GM19193 (cell line): ENCODE measurements at regions not wholly inside any gene's neighbourhood (a gene's known extent, or its start where the extent isn't known, plus 50 kb on each side); places are given as distances from the start of the nearest gene placed in this dataset.

ENCODE experiments used
- POLR2A ChIP-seq: IDR thresholded peaks from 4 replicates; pipeline ENCODE4 v1.6.1; 2011; ENCODE audit not compliant: insufficient read depth, insufficient read length; ENCODE audit errors: extremely low read depth

DNA sequence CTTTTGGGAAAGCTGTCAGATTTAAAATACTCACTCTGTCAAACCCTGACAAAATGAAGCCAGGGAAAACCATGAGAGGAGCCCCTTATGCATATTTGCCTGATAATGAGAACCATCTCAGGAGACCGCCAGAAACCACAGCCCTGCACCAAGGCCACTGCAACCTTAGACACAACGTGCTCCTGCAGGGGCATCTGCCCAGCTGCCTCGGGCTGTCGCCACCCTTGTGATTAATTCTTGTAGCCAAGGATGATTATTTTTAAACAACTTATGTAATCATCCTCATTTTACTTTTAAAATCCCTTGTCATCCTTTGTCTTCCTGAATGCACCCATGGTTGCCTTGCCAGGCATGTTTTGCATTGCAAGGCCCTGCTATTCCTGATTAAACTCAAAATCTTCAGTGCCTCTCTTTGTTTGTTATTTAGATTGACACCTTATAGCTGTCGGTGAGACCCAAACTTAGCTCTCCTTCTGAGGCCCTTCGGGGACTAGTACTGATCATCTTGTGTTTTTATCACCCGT lies 766.4 kb upstream of the TMEM132C start:
- no peak for TF ChIP-seq POLR2A

DNA sequence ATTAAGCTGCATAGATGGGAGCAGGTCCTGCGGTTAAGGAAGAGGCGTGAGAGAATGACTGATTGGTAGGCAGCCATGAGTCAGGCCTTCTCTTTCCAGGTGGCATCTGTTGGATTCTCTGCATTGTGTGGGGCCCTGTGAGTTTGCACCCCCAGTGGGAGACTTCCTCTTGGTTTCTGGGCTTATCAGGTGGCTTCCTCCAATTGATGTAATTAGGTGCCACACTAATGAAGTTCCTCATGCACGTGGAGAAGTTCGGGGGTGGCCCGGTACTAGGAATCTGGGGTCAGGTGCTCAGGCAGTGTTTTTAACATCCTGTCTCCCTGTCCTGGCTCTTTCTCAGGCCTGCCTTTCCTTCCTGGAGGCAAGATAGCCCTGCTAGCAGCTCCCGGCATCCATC lies 765.1 kb upstream of the TMEM132C start:
- no peak for TF ChIP-seq POLR2A

DNA sequence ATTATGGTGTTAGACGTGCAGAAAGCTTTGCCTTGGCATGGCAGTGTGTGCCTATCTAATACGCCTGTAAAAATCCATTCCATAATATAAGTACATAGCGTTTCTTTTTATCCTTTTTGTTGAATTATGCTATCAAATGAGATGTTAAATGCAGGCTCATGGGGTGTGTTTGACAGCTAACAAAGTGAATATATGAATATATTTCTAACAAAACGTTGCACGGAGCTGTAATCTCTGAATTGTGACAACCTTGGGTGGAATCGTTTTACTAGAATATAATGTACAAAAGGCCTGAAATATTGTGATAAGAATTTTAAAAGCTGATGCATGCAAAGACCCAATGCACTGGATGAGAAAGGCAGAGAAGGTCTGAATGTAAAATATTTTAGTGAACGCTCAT lies 763.7 kb upstream of the TMEM132C start:
- no peak for TF ChIP-seq POLR2A

DNA sequence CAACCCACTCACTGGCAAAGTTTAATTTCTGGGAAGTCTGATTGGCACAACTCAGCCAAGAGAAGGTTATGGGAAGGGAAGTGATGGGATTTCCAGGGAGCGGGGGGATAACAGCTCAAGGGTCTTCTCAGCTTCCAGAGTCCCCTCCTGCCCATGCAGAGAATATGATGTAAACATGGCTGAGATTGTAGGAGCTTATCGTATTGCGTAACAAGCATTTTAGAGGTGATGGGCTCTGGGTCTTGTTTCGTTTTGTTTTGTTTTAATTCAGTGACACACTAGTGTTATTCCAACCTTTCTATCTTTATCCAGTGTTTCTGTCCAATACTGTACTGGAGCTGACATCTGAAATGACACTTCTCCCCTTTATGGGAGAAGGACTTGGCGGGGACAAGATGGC lies 762.1 kb upstream of the TMEM132C start:
- no peak for TF ChIP-seq POLR2A

DNA sequence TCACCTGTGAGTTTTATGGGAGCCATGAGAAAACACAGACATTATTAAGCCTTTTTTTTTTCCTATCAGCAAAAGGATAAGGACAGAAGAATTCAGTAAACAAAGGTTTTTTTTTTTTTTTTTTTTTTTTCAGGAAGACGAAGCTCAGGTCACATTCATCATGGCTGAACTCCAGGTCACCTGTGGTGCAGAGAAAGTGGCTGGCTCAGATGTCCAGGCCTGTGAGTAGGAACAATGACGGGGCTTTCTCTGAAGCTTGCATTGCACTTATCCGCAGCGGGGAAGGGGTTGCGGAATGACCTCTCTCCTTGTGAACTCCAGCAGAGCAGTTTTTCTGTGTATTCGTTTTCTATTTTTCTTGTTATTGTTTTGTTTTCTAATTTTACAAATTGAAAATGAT lies 759.6 kb upstream of the TMEM132C start:
- no peak for TF ChIP-seq POLR2A

DNA sequence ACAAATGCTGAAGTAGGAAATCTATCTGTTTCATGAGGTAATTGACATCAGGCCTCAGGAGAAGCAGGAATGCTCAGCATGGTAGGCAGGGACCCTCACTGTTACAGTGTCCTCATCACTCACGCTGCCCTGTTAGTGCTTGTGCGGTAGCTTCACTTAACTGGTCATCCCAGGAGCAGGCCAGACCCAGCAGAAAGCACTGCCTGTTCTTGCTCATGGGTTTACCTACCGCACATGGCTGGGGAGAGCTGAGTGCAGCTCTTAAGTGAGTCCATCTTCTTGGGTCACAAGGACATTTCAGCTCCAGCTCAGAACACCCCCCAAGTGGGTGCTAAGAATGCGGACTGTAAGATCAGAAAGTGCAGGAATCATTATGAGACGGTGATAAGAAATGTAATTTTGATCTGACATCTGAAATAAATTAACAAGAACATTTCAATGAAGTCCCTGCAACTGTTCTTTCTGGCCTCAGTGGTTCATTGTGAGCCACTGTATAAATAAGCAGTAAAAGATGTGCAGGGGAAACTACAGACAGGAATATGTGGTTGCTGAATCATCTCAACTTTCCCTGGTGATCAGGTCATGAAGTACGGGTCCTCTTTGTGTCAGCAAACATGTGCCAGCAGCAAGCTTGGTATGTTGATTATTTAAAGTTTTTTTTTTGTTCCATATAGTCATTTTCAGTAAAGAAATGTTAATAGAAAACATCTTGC lies 757.7 kb upstream of the TMEM132C start:
- no peak for TF ChIP-seq POLR2A

DNA sequence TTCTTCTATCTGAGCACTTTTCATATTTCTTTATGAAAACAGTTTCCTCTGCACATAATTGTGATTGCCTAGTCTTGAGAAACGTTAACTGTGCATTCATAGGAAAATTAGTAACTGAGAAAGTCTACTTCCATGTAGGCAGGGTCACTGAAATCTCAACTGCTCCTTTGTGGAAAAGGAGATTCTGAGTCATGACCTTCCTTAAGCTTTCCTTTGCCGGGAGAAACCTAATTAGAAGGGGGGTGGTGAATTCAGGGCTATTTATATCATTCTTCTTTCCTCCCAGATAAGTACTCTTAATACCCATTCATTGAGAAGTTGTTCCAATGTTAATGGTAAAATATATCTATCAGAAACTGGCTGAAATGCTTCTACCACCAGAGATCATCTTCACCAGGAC lies 751.0 kb upstream of the TMEM132C start:
- no peak for TF ChIP-seq POLR2A

DNA sequence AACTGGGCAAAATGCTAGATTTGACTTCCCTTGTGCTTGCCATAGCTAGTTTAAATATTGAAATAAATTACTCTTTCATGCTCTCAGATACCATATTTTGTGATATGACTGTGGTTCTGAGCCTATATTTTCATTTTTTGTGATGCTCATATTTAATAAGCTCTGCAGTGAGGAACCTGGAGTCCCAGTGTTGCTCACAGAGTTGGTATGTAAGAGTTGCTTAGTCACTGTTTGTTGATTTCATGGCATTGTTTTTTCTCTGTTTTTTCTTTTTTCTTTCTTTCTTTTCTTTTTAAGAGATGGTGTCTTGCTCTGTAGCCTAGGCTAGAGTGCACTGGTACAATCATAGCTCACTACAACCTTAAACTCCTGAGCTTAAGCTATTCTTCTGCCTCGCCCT lies 750.5 kb upstream of the TMEM132C start:
- no peak for TF ChIP-seq POLR2A

DNA sequence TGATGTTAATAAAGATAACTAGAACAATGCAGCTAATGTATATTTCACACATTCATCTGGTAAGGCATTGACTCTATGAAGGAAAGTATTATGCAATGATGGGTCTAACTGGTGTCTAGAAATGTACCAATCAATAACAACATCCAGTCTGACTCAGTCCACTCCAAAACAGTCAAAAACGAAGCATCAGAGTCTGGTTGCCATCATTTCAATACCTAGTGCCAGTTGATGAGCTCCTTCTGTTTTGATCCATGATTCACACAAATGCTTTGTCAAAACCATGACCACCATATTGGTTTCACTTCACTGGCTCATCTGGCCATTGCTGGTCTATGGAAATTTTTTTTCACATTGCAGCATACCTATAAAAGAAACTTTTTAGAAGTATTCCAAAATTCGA lies 747.2 kb upstream of the TMEM132C start:
- TF ChIP-seq POLR2A = no peak

DNA sequence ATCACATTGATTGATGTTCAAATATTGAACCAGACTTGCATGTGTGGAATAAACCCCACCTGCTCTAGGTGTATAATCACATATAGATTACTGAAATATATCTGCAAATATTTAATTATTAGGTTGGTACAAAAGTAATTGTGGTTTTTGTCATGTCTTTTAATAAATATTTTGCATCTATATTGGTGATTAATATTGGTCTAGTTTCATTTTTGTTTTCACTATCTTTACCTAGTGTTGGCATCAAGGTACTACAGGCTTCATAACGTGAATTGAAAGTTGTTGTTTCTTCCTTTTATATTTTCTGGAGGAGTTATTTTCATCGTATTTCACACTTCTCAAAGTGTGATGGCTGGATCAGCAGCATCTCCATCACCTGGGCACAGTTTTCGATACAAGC lies 740.0 kb upstream of the TMEM132C start:
- no peak for TF ChIP-seq POLR2A

DNA sequence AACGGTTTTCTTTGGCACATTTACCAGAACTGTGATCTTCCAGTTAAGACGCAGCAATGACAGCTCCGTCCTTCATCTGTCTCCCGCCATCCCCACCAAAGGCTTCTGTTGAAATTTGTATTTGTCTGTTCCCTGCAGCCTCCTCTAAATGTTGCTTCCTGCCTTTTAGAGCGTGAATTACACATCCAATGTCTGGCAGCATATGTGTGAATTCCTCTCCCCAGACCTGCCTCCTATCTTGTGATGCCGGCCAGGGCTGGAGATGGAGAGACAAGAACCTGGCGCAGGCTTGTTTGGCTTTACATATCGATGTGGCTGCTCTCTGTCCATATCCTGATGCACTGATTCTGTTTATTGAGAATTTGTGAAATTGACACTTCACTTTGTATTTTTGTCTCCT lies 738.4 kb upstream of the TMEM132C start:
- no peak for TF ChIP-seq POLR2A

DNA sequence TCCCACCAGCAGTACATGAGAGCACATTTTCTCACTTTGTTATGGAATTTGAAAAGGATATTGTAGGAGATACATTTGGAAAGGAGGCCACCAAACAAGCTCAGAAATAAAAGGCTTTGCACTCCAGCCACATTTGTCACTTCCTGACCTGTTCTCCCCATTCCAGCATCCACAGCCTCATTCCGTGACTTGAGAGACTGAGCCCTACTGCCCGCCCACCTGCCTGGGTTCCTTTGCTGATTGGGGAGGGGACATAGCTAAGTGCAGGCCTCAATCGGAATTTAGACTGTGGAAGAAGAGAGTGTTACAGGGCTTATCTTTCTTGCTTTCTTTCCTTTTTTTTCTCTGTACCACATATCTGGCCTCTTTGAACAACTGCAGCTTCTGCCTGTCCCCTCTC lies 735.4 kb upstream of the TMEM132C start:
- no peak for TF ChIP-seq POLR2A

DNA sequence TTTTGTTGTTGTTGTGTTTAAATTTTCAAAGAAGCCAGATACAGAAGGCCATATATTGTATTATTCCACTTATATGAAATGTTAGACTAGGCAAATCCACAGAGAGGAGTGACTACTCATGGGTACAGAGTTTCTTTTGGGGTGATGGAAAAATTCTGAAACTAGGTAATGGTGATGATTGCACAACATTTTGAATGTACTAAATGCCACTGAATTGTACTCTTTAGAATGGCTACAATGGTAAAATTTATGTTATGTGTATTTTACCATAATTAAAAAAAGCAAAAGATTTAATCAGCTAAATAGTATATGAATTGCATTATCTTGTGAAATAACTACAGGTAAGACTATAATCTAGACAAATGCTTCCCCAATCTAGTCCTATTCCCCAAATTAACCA lies 733.6 kb upstream of the TMEM132C start:
- TF ChIP-seq POLR2A = no peak

DNA sequence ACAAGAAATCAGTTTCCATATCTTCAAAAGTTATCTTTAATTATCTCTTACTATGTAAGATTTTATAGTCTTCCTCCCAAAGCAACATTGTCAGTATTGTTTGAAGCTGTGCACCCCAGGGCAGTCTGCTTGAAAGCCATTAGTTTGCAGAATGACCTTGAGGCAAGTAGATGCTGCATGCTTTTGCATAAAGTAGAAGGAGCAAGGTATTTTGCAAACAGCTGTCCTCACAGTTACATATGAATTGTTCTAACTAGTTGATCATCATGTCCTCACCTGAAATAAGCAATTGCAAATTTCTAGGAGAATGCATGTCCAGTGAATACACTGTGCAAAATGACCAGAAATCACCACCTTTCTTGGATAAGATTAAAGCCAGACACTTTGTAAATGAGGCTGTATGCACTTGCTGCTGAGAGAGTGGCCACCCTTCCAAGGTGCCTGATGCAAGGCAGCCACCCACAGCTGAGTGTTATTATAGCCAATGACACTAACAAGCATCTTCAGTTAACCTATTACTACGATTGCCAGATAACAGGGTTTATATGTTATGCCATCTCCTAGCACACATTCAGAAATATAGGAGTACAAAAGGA lies 730.0 kb upstream of the TMEM132C start:
- no peak for TF ChIP-seq POLR2A

DNA sequence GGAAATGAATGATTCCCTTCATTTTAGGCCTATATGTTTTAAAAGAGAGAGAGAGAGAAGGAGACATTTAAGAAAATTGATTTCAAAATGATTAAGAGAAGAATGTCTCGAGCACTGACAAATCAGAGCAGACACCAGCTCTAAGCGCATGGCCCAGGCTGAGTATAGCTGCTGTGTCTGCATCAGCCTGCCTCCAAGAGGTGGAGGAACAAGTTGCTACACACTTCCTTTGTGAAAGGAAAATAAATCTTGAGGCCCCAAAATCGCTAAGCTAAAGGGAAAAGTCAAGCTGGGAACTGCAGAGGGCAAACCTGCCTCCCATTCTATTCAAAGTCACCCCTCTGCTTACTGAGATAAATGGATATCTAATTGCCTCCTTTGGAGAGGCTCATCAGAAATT lies 728.7 kb upstream of the TMEM132C start:
- no peak for TF ChIP-seq POLR2A

DNA sequence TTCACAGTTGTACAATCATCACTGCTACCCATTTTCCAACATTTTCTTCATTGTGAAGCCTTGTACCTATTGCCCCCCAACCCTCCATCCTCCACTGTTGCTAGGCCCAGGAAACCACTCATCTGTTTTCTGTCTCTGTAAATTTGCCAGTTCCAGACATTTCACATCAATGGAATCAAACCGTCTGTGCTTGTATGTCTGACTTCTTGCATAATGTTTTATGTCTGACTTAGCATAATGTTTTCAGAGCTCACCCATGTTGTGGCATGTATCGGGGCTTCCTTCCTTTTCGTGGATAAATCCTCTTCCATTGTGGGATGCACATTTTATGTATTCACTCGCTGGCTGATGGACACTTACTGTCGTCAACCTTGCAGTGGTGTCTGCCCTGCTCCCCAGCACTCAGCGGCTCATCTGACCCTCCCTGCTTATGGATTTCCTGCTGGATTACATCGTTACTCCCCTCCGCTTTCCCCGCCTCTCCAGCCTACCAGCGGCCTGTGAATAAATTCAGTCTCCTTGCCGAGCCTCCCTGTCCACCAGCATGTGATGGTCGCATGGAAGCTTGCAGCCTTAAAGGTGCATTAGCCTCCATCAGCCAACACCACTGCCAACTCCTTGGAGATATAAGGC lies 727.6 kb upstream of the TMEM132C start:
- TF ChIP-seq POLR2A = no peak
